Hepatocyte (in vitro differentiated cells): ENCODE measurements at regions not wholly inside any gene's neighbourhood (a gene's known extent, or its start where the extent isn't known, plus 50 kb on each side); places are given as distances from the start of the nearest gene placed in this dataset.
"Not testable (repeated sequence)": the region's sequence is repeated elsewhere in the genome, so short reads cannot be mapped to it uniquely, and the experiment has no call there.

Experiments used
- DNase-seq: peaks from one replicate; pipeline ENCODE4 v3.0.0-alpha.2; 2016; ENCODE audit warnings: low spot score
- H2AFZ ChIP-seq: fragments of 200-600 bp; sonication (generic); 2 replicates; pipeline ENCODE4 v1.6.0; 2016; ENCODE audit warnings: antibody characterized with exemption, mild to moderate bottlenecking
- H3K27ac ChIP-seq: fragments of 200-600 bp; sonication (generic); 2 replicates; pipeline ENCODE4 v1.5.1; 2016; ENCODE audit warnings: mild to moderate bottlenecking
- H3K27me3 ChIP-seq: fragments of 200-600 bp; sonication (generic); 2 replicates; pipeline ENCODE4 v1.6.1; 2016
- H3K36me3 ChIP-seq: fragments of 200-600 bp; sonication (generic); replicated peaks from 2 replicates; pipeline ENCODE4 v1.5.1; 2016; ENCODE audit warnings: low read depth; ENCODE audit not compliant: insufficient read depth
- H3K4me1 ChIP-seq: fragments of 200-600 bp; sonication (generic); 2 replicates; pipeline ENCODE4 v1.5.1; 2016; ENCODE audit warnings: mild to moderate bottlenecking, moderate library complexity; ENCODE audit not compliant: insufficient read depth
- H3K4me2 ChIP-seq: fragments of 200-600 bp; sonication (generic); 2 replicates; pipeline ENCODE4 v1.6.0; 2016
- H3K4me3 ChIP-seq: fragments of 200-600 bp; sonication (generic); 2 replicates; pipeline ENCODE4 v1.5.1; 2016; ENCODE audit warnings: mild to moderate bottlenecking
- H3K79me2 ChIP-seq: fragments of 200-600 bp; sonication (generic); 2 replicates; pipeline ENCODE4 v1.6.0; 2017; ENCODE audit warnings: mild to moderate bottlenecking
- H3K9me2 ChIP-seq: fragments of 200-600 bp; sonication (generic); replicated peaks from 2 replicates; pipeline ENCODE4 v1.6.0; 2017; ENCODE audit warnings: mild to moderate bottlenecking; ENCODE audit not compliant: insufficient read depth
- H3K9me3 ChIP-seq: fragments of 200-600 bp; sonication (generic); 2 replicates; pipeline ENCODE4 v1.5.1; 2016; ENCODE audit warnings: low read depth, mild to moderate bottlenecking
- H4K20me1 ChIP-seq: fragments of 200-600 bp; sonication (generic); 2 replicates; pipeline ENCODE4 v1.6.0; 2016; ENCODE audit warnings: mild to moderate bottlenecking; ENCODE audit not compliant: insufficient read depth, poor library complexity, severe bottlenecking
- CTCF ChIP-seq: fragments of 200-600 bp; sonication (generic); IDR thresholded peaks from 2 replicates; pipeline ENCODE4 v1.5.1; 2016; ENCODE audit warnings: antibody characterized with exemption, mild to moderate bottlenecking; ENCODE audit not compliant: poor library complexity
- EZH2 ChIP-seq: fragments of 200-600 bp; sonication (generic); IDR thresholded peaks from 2 replicates; pipeline ENCODE4 v1.6.1; 2016; ENCODE audit warnings: antibody characterized with exemption, mild to moderate bottlenecking, borderline replicate concordance
- EZH2phosphoT487 ChIP-seq: fragments of 200-600 bp; sonication (generic); IDR thresholded peaks from one replicate; pipeline ENCODE4 v1.6.1; 2018; ENCODE audit warnings: antibody characterized with exemption, mild to moderate bottlenecking, low read depth, moderate library complexity; ENCODE audit not compliant: unreplicated experiment, severe bottlenecking
- WGBS: methylation state at CpG from one replicate; pipeline ENCODE4 v1.1.6; 2016; ENCODE audit warnings: low lambda C conversion rate; ENCODE audit errors: missing lambda C conversion rate; 5-methylcytosine and 5-hydroxymethylcytosine counted together

GRCh38 chr17:65307081-65307960 lies 170.2 kb downstream of the RGS9 start:
- peaks cover 2% of the 10 kb centered on the region for H3K4me1 ChIP-seq
- TF ChIP-seq CTCF (no peak), EZH2phosphoT487 (no peak), EZH2 (no peak)
- no peak overlapping the region for H3K27ac ChIP-seq
- no peak overlapping the region for H2AFZ ChIP-seq
- no peak for DNase-seq
- H3K27me3 ChIP-seq, result no peaks in the 10 kb centered on the region
- H3K79me2 ChIP-seq, result no peaks in the 10 kb centered on the region
- H3K9me3 ChIP-seq, result no peaks in the 10 kb centered on the region
- H3K4me2 ChIP-seq, result no peak overlapping the region
- no peak overlapping the region for H3K4me3 ChIP-seq
- WGBS, result 84% methylated on average over 9 of the region's 9 CpGs
- no peaks in the 10 kb centered on the region for H4K20me1 ChIP-seq
- H3K9me2 ChIP-seq, result no peaks in the 10 kb centered on the region
- no peaks in the 10 kb centered on the region for H3K36me3 ChIP-seq

- no peaks in the 10 kb centered on the region for H3K9me2 ChIP-seq
- H2AFZ ChIP-seq, result no peak overlapping the region
- DNase-seq, result no peak
- WGBS, result 100% methylated on average over 1 of the region's 1 CpG
- H3K9me3 ChIP-seq, result no peaks in the 10 kb centered on the region
- no peaks in the 10 kb centered on the region for H3K36me3 ChIP-seq
- H3K27me3 ChIP-seq, result no peaks in the 10 kb centered on the region
- H3K4me2 ChIP-seq, result no peak overlapping the region
- H3K79me2 ChIP-seq, result no peaks in the 10 kb centered on the region
- H3K4me3 ChIP-seq, result no peak overlapping the region
- H3K27ac ChIP-seq, result no peak overlapping the region
- no peaks in the 10 kb centered on the region for H3K4me1 ChIP-seq
- TF ChIP-seq EZH2phosphoT487, result no peak
- TF ChIP-seq EZH2, result no peak
- no peak for TF ChIP-seq CTCF
- H4K20me1 ChIP-seq, result no peaks in the 10 kb centered on the region
These were observed 168.6 kb downstream of the RGS9 start for GRCh38 chr17:65305778-65306177.

GRCh38 chr17:65305116-65305515 lies 167.9 kb downstream of the RGS9 start:
- 93% methylated on average over 7 of the region's 7 CpGs for WGBS

GRCh38 chr17:65301882-65302281 lies 164.7 kb downstream of the RGS9 start:
- H3K4me3 ChIP-seq, H2AFZ ChIP-seq, H3K9me2 ChIP-seq, DNase-seq, H4K20me1 ChIP-seq, H3K79me2 ChIP-seq, H3K27me3 ChIP-seq, H3K9me3 ChIP-seq, H3K4me1 ChIP-seq, H3K4me2 ChIP-seq, H3K36me3 ChIP-seq, H3K27ac ChIP-seq: not testable (repeated sequence)
- 80% methylated on average over 4 of the region's 4 CpGs for WGBS

More at GRCh38 chr17:65305116-65305515, 167.9 kb downstream of the RGS9 start:
- Histone ChIP-seq H3K4me2 (no peak overlapping the region), H3K79me2 (no peaks in the 10 kb centered on the region), H3K27me3 (no peaks in the 10 kb centered on the region), H3K36me3 (no peaks in the 10 kb centered on the region), H2AFZ (no peak overlapping the region), H4K20me1 (no peaks in the 10 kb centered on the region), H3K4me3 (no peak overlapping the region), H3K9me3 (no peaks in the 10 kb centered on the region), H3K4me1 (no peaks in the 10 kb centered on the region), H3K9me2 (no peaks in the 10 kb centered on the region), H3K27ac (no peak overlapping the region)
- TF ChIP-seq EZH2, result no peak
- TF ChIP-seq CTCF, result no peak
- TF ChIP-seq EZH2phosphoT487, result no peak
- no peak for DNase-seq
